H1 (cell line): ENCODE measurements at regions not wholly inside any gene's neighbourhood (a gene's known extent, or its start where the extent isn't known, plus 50 kb on each side); places are given as distances from the start of the nearest gene placed in this dataset.

ENCODE experiments used
- CTCF ChIA-PET: fragments of 300-600 bp; sonication (Branson Sonifier 250); formaldehyde crosslinking; loops from one replicate; lab custom pipeline; 2021; ENCODE audit not compliant: partially characterized antibody; lab: Charles Lee
- POLR2A ChIA-PET: fragments of 300-600 bp; sonication (Branson Sonifier 250); formaldehyde crosslinking; loops from one replicate; lab custom pipeline; 2021; ENCODE audit warnings: inconsistent platforms; ENCODE audit not compliant: partially characterized antibody; lab: Charles Lee
- DNase-seq, 2 experiments: peaks; one replicate each; pipeline versions ENCODE4 v3.0.0 to v3.0.0-alpha.2; 2010 to 2022; ENCODE audit warnings: low spot score in 2 of 2, low read depth in 1 of 2, mixed read lengths in 1 of 2
- FAIRE-seq: peaks from 2 replicates; lab custom pipeline; 2011; peaks lifted over from hg19 to GRCh38; lab: Jason Lieb, UNC
- H2AFZ ChIP-seq: 2 replicates; pipeline ENCODE4 v1.8.1; 2012; ENCODE audit warnings: low read length, inconsistent platforms
- H2AK5ac ChIP-seq: 2 replicates; pipeline ENCODE4 v1.6.1; 2013; ENCODE audit warnings: low read depth, low read length
- H2BK120ac ChIP-seq: replicated peaks from 2 replicates; pipeline ENCODE3; 2013; ENCODE audit warnings: low read depth, low read length, inconsistent platforms
- H2BK12ac ChIP-seq: 2 replicates; pipeline ENCODE4 v1.6.1; 2013; ENCODE audit warnings: low read depth, low read length
- H2BK15ac ChIP-seq: 2 replicates; pipeline ENCODE4 v1.6.1; 2013; ENCODE audit warnings: low read length
- H2BK20ac ChIP-seq: 2 replicates; pipeline ENCODE4 v1.6.1; 2013; ENCODE audit warnings: low read length
- H2BK5ac ChIP-seq: 2 replicates; pipeline ENCODE4 v1.6.1; 2013; ENCODE audit warnings: low read depth, low read length
- H3K14ac ChIP-seq: 2 replicates; pipeline ENCODE4 v1.6.1; 2013; ENCODE audit warnings: inconsistent platforms; ENCODE audit not compliant: insufficient read length
- H3K18ac ChIP-seq: 2 replicates; pipeline ENCODE4 v1.6.1; 2013; ENCODE audit warnings: low read length; ENCODE audit errors: extremely low read depth
- H3K23ac ChIP-seq: 2 replicates; pipeline ENCODE4 v1.6.1; 2013; ENCODE audit warnings: inconsistent platforms; ENCODE audit not compliant: insufficient read length
- H3K23me2 ChIP-seq: 2 replicates; pipeline ENCODE4 v1.6.1; 2013; ENCODE audit warnings: low read depth, low read length
- H3K27ac ChIP-seq: 2 replicates; pipeline ENCODE4 v1.6.1; 2011; ENCODE audit warnings: low read depth, low read length, inconsistent platforms
- H3K27me3 ChIP-seq, 4 experiments: replicated peaks in 1 of 4; 1 replicate in 1 of 4; 2 replicates in 3 of 4; pipeline versions ENCODE4 v1.6.1 to v1.8.1; 2011 to 2013; ENCODE audit warnings: low read length in 3 of 4, mild to moderate bottlenecking in 3 of 4, inconsistent platforms in 2 of 4, mixed read lengths in 2 of 4, moderate library complexity in 1 of 4; ENCODE audit not compliant: control insufficient read depth in 3 of 4, insufficient read depth in 3 of 4; ENCODE audit errors: extremely low read depth in 1 of 4
- H3K36me3 ChIP-seq, 4 experiments: 2 replicates each; pipeline versions ENCODE4 v1.6.1 to v1.8.1; 2011 to 2013; ENCODE audit warnings: mild to moderate bottlenecking in 4 of 4, low read length in 3 of 4, moderate library complexity in 2 of 4, control low read depth in 1 of 4, inconsistent platforms in 1 of 4; ENCODE audit not compliant: insufficient read depth in 4 of 4, control insufficient read depth in 2 of 4
- H3K4ac ChIP-seq: replicated peaks from 2 replicates; pipeline ENCODE3; 2013; ENCODE audit warnings: low read length, low read depth, mixed read lengths, inconsistent platforms; ENCODE audit not compliant: insufficient read length
- H3K4me1 ChIP-seq, 4 experiments: replicated peaks in 1 of 4; 1 replicate in 1 of 4; 2 replicates in 3 of 4; pipeline versions ENCODE4 v1.6.1 to v1.8.1; 2011 to 2013; ENCODE audit warnings: low read length in 3 of 4, inconsistent platforms in 2 of 4, mixed read lengths in 1 of 4; ENCODE audit not compliant: insufficient read depth in 4 of 4, control insufficient read depth in 3 of 4
- H3K4me2 ChIP-seq, 2 experiments: 2 replicates each; pipeline versions ENCODE4 v1.6.1 to v1.8.1; 2011 to 2013; ENCODE audit warnings: low read depth in 2 of 2, low read length in 2 of 2, control low read depth in 1 of 2, inconsistent platforms in 1 of 2, mild to moderate bottlenecking in 1 of 2; ENCODE audit not compliant: insufficient read depth in 1 of 2
- H3K4me3 ChIP-seq, 4 experiments: fragments of 200-600, 300-600 bp in 1 of 4; sonication (generic), shearing (Covaris generic), sonication (Bioruptor Twin) in 1 of 4; 2 replicates each; pipeline versions ENCODE4 v1.5.1 to v1.8.1; 2011 to 2016; ENCODE audit warnings: low read length in 4 of 4, low read depth in 3 of 4, control low read depth in 2 of 4, inconsistent platforms in 2 of 4, mild to moderate bottlenecking in 2 of 4, mixed read lengths in 1 of 4, moderate library complexity in 1 of 4; ENCODE audit not compliant: insufficient read depth in 2 of 4; ENCODE audit errors: extremely low read depth in 1 of 4
- H3K56ac ChIP-seq: replicated peaks from 2 replicates; pipeline ENCODE3; 2013; ENCODE audit warnings: low read depth, mild to moderate bottlenecking, mixed read lengths, low read length, inconsistent platforms; ENCODE audit not compliant: insufficient read length
- H3K79me1 ChIP-seq: 2 replicates; pipeline ENCODE4 v1.6.1; 2013; ENCODE audit warnings: low read depth, low read length, control low read depth
- H3K79me2 ChIP-seq, 2 experiments: 2 replicates each; pipeline versions ENCODE4 v1.6.1 to v1.8.1; 2012 to 2013; ENCODE audit warnings: low read length in 2 of 2, mild to moderate bottlenecking in 2 of 2, inconsistent platforms in 1 of 2; ENCODE audit not compliant: insufficient read depth in 2 of 2, control insufficient read depth in 1 of 2
- H3K9ac ChIP-seq, 4 experiments: replicated peaks in 1 of 4; 1 replicate in 1 of 4; 2 replicates in 3 of 4; pipeline versions ENCODE4 v1.6.1 to v1.8.1; 2011 to 2013; ENCODE audit warnings: low read depth in 3 of 4, low read length in 3 of 4, control low read depth in 2 of 4, mild to moderate bottlenecking in 2 of 4, moderate library complexity in 2 of 4, inconsistent platforms in 1 of 4; ENCODE audit errors: extremely low read depth in 1 of 4
- H3K9me3 ChIP-seq, 2 experiments: 2 replicates each; pipeline versions ENCODE4 v1.6.1 to v1.8.1; 2012 to 2013; ENCODE audit warnings: mild to moderate bottlenecking in 2 of 2, moderate library complexity in 2 of 2, control low read depth in 1 of 2, inconsistent platforms in 1 of 2, low read depth in 1 of 2, low read length in 1 of 2, mixed read lengths in 1 of 2; ENCODE audit not compliant: insufficient read depth in 2 of 2
- H4K20me1 ChIP-seq, 2 experiments: replicated peaks in 1 of 2; 2 replicates each; pipeline versions ENCODE3 to v1.8.1; 2011 to 2013; ENCODE audit warnings: inconsistent platforms in 2 of 2, low read length in 2 of 2, mild to moderate bottlenecking in 1 of 2; ENCODE audit not compliant: insufficient read depth in 2 of 2, control insufficient read depth in 1 of 2
- H4K5ac ChIP-seq: 2 replicates; pipeline ENCODE4 v1.6.1; 2013; ENCODE audit warnings: low read length, low read depth, mixed read lengths, inconsistent platforms; ENCODE audit not compliant: insufficient read length
- H4K8ac ChIP-seq: 2 replicates; pipeline ENCODE4 v1.8.0; 2013; ENCODE audit warnings: mild to moderate bottlenecking, moderate library complexity, low read length, inconsistent platforms; ENCODE audit not compliant: insufficient read depth; ENCODE audit errors: extremely low read depth
- H4K91ac ChIP-seq: replicated peaks from 2 replicates; pipeline ENCODE3; 2013; ENCODE audit warnings: low read length, mixed read lengths, inconsistent platforms; ENCODE audit not compliant: insufficient read length
- ATF2 ChIP-seq: IDR thresholded peaks from 2 replicates; pipeline ENCODE4 v1.6.1; 2012; ENCODE audit warnings: low read length, inconsistent platforms
- CREB1 ChIP-seq: IDR thresholded peaks from 2 replicates; pipeline ENCODE4 v1.6.1; 2012; ENCODE audit warnings: inconsistent platforms
- E2F6 ChIP-seq: IDR thresholded peaks from 2 replicates; pipeline ENCODE4 v1.6.1; 2012; ENCODE audit warnings: inconsistent platforms
- EZH2 ChIP-seq: fragments of 200-600 bp; sonication (generic); IDR thresholded peaks from 2 replicates; pipeline ENCODE4 v1.7.1; 2012; ENCODE audit warnings: low read depth, mild to moderate bottlenecking, moderate library complexity, low read length, inconsistent platforms; ENCODE audit not compliant: severe bottlenecking
- HDAC2 ChIP-seq, 2 experiments: fragments of 300-600 bp in 1 of 2; sonication (generic) in 1 of 2; IDR thresholded peaks; 2 replicates each; pipeline ENCODE4 v1.6.1; 2011 to 2012; ENCODE audit warnings: low read depth in 2 of 2, low read length in 2 of 2, mild to moderate bottlenecking in 2 of 2, moderate library complexity in 2 of 2, borderline replicate concordance in 1 of 2, inconsistent platforms in 1 of 2
- POLR2A ChIP-seq, 2 experiments: IDR thresholded peaks; 1 replicate in 1 of 2; 2 replicates in 1 of 2; pipeline ENCODE4 v1.6.1; 2011; ENCODE audit warnings: low read depth in 2 of 2, low read length in 2 of 2, mild to moderate bottlenecking in 2 of 2; ENCODE audit errors: control extremely low read depth in 1 of 2
- RAD21 ChIP-seq, 2 experiments: IDR thresholded peaks in 1 of 2; conservative IDR thresholded peaks in 1 of 2; 2 replicates each; pipeline ENCODE4 v1.6.1; 2011; ENCODE audit warnings: low read depth in 2 of 2, low read length in 2 of 2, improper control_type of control experiment in 1 of 2, inconsistent platforms in 1 of 2, mild to moderate bottlenecking in 1 of 2, moderate library complexity in 1 of 2
- SIN3A ChIP-seq, 2 experiments: IDR thresholded peaks in 1 of 2; conservative IDR thresholded peaks in 1 of 2; 2 replicates each; pipeline ENCODE4 v1.6.1; 2011 to 2012; ENCODE audit warnings: low read length in 2 of 2, improper control_type of control experiment in 1 of 2, low read depth in 1 of 2, mild to moderate bottlenecking in 1 of 2
- SIX5 ChIP-seq: IDR thresholded peaks from 2 replicates; pipeline ENCODE4 v1.6.1; 2011; ENCODE audit warnings: mild to moderate bottlenecking, low read depth, low read length
- SP1 ChIP-seq: IDR thresholded peaks from 2 replicates; pipeline ENCODE4 v1.6.1; 2011; ENCODE audit warnings: low read depth, low read length
- TCF12 ChIP-seq: IDR thresholded peaks from 2 replicates; pipeline ENCODE4 v1.6.1; 2011; ENCODE audit warnings: low read depth, mild to moderate bottlenecking, low read length
- ZNF274 ChIP-seq: IDR thresholded peaks from 2 replicates; pipeline ENCODE4 v1.7.0; 2012; ENCODE audit warnings: low read length, borderline replicate concordance; ENCODE audit errors: extremely low read depth
- WGBS, 2 experiments: shearing (Covaris generic) in 1 of 2; methylation state at CpG; one replicate each; pipeline versions ENCODE4 v1.1.6 to v1.1.7; 2013 to 2015; ENCODE audit warnings: low lambda C conversion rate in 2 of 2, mixed read lengths in 2 of 2, inconsistent platforms in 1 of 2, low coverage in 1 of 2, missing lambda C conversion rate in 1 of 2; ENCODE audit not compliant: insufficient replicate concordance in 2 of 2, insufficient coverage in 1 of 2, insufficient read length in 1 of 2; ENCODE audit errors: extremely low coverage in 1 of 2, missing lambda C conversion rate in 1 of 2; 5-methylcytosine and 5-hydroxymethylcytosine counted together

GRCh38 chr10:131559450-131559911 is 248.0 kb upstream of the TCERG1L start:
- Histone ChIP-seq H2BK12ac (no peak overlapping the region), H3K9me3 (no peaks in the 10 kb centered on the region), H3K36me3 (no peaks in the 10 kb centered on the region), H2AK5ac (no peak overlapping the region), H2BK20ac (no peak overlapping the region), H3K79me1 (no peaks in the 10 kb centered on the region), H3K4me1 (peaks cover 0 to 3% (median 0%) of the 10 kb centered on the region in 4 experiments; a peak in 3 of 7 replicates), H3K27me3 (no peaks in the 10 kb centered on the region), H4K8ac (no peak overlapping the region; the same call in 1 of the 2 replicates), H3K4ac (no peak overlapping the region), H4K5ac (no peak overlapping the region), H3K14ac (no peak overlapping the region), H2BK5ac (no peak overlapping the region), H3K18ac (no peak overlapping the region), H3K79me2 (no peaks in the 10 kb centered on the region), H3K56ac (no peak overlapping the region), H3K23me2 (no peaks in the 10 kb centered on the region), H2BK120ac (no peak overlapping the region), H3K23ac (no peak overlapping the region), H4K91ac (no peak overlapping the region), H3K9ac (no peak overlapping the region), H2BK15ac (no peak overlapping the region), H3K4me2 (no peak overlapping the region), H4K20me1 (peaks cover 0 to 2% of the 10 kb centered on the region in 2 experiments), H3K27ac (no peak overlapping the region), H3K4me3 (no peak overlapping the region), H2AFZ (no peak overlapping the region)
- DNase-seq: no peak
- POLR2A ChIA-PET: no interaction called here
- WGBS, 2 experiments: 94% methylated on average over 15 of the region's 15 CpGs; no CpG with 5 or more reads in 1 of the 2 experiments
- CTCF ChIA-PET: interaction anchor here (0.7 to 2.9 kb wide), 4 partner anchors 9 to 92 kb away, joined by 3 to 14 read pairs (median 3); no protein-coding TSS in a partner anchor
- FAIRE-seq: no peak
- TF ChIP-seq SP1 (no peak), SIN3A (conservative IDR thresholded peaks at IDR 0.05 in 1 of 2, IDR thresholded peaks at IDR 0.05 in 1 of 2; ENCODE audit: low read depth in 1 of 2, low read length in 2 of 2) (no peak), CREB1 (no peak), ZNF274 (no peak), RAD21 (IDR thresholded peaks at IDR 0.05 in 1 of 2, conservative IDR thresholded peaks at IDR 0.05 in 1 of 2; ENCODE audit: low read depth in 2 of 2, low read length in 2 of 2) (no peak), EZH2 (no peak), SIX5 (no peak), HDAC2 (IDR thresholded peaks at IDR 0.05; ENCODE audit: borderline replicate concordance in 1 of 2, low read depth in 2 of 2, low read length in 2 of 2) (no peak), ATF2 (no peak), TCF12 (no peak), POLR2A (IDR thresholded peaks at IDR 0.05; ENCODE audit: control extremely low read depth in 1 of 2, low read depth in 2 of 2, low read length in 2 of 2) (no peak), E2F6 (no peak)
